ENCODE measurements at regions not wholly inside any gene's neighbourhood (a gene's known extent, or its start where the extent isn't known, plus 50 kb on each side); places are given as distances from the start of the nearest gene placed in this dataset.

DNA sequence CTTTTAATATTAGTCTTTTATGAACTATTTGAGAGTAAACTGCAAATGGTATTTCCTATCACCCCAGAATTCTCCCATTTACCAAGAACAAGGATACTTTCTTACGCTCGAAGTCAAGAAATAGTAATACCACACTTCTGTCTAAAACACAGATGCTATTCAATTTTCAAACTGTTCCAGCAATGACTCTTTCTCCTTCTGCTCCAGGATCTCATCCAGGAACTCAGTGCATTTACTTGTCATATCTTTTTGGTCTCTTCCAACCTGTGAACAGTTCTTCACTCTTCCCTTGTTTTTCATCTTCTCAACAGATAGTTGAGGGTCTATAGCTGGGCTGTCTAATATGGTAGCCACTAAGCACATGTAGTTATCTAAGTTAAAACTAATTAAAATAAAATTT is 87.1 kb upstream of the GAP43 start:
- H3K4me3 ChIP-seq (ENCODE audit: low read depth, low read length): no peak overlapping the region
- DNase-seq (ENCODE audit: low read depth): no peak
- TF ChIP-seq, protein P1, sequence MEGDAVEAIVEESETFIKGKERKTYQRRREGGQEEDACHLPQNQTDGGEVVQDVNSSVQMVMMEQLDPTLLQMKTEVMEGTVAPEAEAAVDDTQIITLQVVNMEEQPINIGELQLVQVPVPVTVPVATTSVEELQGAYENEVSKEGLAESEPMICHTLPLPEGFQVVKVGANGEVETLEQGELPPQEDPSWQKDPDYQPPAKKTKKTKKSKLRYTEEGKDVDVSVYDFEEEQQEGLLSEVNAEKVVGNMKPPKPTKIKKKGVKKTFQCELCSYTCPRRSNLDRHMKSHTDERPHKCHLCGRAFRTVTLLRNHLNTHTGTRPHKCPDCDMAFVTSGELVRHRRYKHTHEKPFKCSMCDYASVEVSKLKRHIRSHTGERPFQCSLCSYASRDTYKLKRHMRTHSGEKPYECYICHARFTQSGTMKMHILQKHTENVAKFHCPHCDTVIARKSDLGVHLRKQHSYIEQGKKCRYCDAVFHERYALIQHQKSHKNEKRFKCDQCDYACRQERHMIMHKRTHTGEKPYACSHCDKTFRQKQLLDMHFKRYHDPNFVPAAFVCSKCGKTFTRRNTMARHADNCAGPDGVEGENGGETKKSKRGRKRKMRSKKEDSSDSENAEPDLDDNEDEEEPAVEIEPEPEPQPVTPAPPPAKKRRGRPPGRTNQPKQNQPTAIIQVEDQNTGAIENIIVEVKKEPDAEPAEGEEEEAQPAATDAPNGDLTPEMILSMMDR (conservative IDR thresholded peaks at IDR 0.05; ENCODE audit: low read depth, low read length): no peak

DNA sequence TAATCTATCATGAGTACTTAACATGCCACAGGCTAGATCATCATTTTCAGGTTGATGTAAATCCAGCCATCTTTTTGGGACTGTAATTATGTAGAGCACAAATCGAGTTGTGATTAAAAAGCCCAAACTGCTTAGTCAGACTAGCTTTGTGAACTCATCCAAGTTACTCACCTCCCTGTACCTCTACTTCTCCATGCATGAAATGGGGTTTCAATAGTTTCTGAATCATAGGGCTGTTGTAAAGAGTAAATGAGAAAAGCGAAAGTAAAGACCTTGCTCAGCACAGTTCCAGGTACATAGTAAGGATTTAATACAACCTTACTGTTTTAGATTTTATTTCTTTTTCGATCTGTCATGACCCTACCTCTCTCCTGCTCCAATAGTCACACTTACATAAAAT is 85.6 kb upstream of the GAP43 start:
- TF ChIP-seq, protein P1 (conservative IDR thresholded peaks at IDR 0.05; ENCODE audit: low read depth, low read length): no peak
- no peak for DNase-seq (ENCODE audit: low read depth)

GRCh38 chr3:115547207-115547606 is 76.1 kb upstream of the GAP43 start:
- DNase-seq (ENCODE audit: low read depth): no peak
- TF ChIP-seq, protein P1 (conservative IDR thresholded peaks at IDR 0.05; ENCODE audit: low read depth, low read length): no peak
- no peak overlapping the region for H3K4me3 ChIP-seq (ENCODE audit: low read depth, low read length)

More for the DNA sequence above, 85.6 kb upstream of the GAP43 start:
- H3K4me3 ChIP-seq (ENCODE audit: low read depth, low read length): no peak overlapping the region

DNA sequence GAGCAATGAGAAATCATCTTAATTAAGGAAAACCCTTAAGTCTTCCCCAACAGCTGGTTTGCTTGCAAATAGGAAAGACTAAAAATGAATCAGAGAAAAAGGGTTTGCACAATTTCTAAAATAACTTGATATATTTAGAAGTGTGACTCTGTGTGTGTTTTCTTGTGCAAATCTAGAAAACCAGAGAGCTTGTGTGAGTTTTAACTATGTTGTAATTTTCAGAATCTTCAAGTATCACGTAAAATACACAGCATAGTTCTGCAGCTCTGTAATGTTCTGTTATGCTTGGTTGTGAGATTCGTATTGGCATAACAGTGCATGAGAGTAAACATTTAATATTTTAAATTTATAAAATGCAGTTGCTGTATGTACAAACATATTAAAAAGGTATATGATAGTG is 74.7 kb upstream of the GAP43 start:
- H3K4me3 ChIP-seq (ENCODE audit: low read depth, low read length): no peak overlapping the region
- no peak for DNase-seq (ENCODE audit: low read depth)
- TF ChIP-seq, protein P1 (conservative IDR thresholded peaks at IDR 0.05; ENCODE audit: low read depth, low read length): no peak

DNA sequence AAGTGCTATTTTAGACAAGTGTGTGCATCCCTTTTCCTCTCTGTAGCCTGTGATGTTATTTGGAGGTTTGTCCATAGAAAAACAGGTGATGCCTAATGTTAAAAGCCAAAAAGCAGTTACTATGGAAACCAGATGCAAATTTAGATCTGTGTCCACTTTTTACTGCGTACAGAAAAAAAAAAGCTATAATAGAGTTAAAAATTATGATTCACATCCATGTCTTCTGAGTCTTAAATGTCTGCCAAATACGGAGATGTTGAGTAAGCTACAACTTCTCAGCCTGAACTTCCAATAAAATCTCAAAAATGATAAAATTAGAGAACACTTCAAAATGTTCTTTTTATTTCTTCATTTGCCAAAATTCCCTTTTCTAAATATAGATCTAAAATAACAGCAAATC is 74.2 kb upstream of the GAP43 start:
- DNase-seq (ENCODE audit: low read depth): no peak
- no peak overlapping the region for H3K4me3 ChIP-seq (ENCODE audit: low read depth, low read length)
- TF ChIP-seq, protein P1 (conservative IDR thresholded peaks at IDR 0.05; ENCODE audit: low read depth, low read length): no peak

- TF ChIP-seq, protein P1 (conservative IDR thresholded peaks at IDR 0.05; ENCODE audit: low read depth, low read length): no peak
- no peak overlapping the region for H3K4me3 ChIP-seq (ENCODE audit: low read depth, low read length)
- no peak for DNase-seq (ENCODE audit: low read depth)
Measured at GRCh38 chr3:115550285-115550761, 73.0 kb upstream of the GAP43 start.

GRCh38 chr3:115551016-115551415 is 72.3 kb upstream of the GAP43 start:
- TF ChIP-seq, protein P1 (conservative IDR thresholded peaks at IDR 0.05; ENCODE audit: low read depth, low read length): no peak
- no peak for DNase-seq (ENCODE audit: low read depth)
- no peak overlapping the region for H3K4me3 ChIP-seq (ENCODE audit: low read depth, low read length)
